H4 (cell line): ENCODE measurements at regions not wholly inside any gene's neighbourhood (a gene's known extent, or its start where the extent isn't known, plus 50 kb on each side); places are given as distances from the start of the nearest gene placed in this dataset.
"Not testable (repeated sequence)": the region's sequence is repeated elsewhere in the genome, so short reads cannot be mapped to it uniquely, and the experiment has no call there.

Experiments
- DNase-seq: peaks from one replicate; pipeline ENCODE4 v3.0.0-alpha.2; 2015; ENCODE audit warnings: low spot score

GRCh38 chr5:36423578-36424307, 122.0 kb upstream of the RANBP3L start:
- DNase-seq: no peak

DNA sequence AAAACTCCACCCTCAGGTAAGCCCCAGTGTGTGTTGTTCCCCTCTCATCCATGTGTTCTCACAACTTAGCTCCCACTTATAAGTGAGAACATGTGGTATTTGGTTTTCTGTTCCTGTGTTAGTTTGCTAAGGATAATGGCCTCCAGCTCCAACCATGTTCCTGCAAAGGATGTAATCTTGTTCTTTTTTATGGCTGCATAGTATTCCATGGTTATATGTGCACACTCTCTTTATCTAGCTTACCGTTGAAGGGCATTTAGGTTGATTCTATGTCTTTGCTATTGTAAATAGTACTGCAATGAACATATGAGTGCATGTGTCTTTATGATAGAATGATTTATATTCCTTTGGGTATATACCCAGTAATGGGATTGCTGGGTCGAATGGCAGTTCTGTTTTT, 124.4 kb upstream of the RANBP3L start:
- DNase-seq: not testable (repeated sequence)

DNA sequence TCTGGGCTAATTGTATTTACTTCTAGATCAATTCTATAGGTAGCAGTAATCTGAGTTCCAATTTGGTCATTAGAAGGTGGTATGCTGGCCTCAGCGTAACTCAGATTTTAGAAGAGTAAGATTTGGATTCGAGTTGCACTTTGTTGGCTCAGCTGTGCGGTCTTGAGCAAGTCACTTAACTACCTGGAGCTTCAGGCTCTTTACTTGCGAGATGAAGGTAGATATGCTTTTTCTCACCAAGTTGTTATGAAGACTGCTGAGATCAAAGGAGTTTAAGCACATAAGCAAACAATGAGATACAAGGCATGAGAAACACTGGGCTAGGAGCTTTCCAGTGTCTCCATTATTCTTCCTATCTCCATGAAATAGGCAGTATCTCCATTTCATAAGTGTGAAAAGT, 133.8 kb upstream of the RANBP3L start:
- no peak for DNase-seq

DNA sequence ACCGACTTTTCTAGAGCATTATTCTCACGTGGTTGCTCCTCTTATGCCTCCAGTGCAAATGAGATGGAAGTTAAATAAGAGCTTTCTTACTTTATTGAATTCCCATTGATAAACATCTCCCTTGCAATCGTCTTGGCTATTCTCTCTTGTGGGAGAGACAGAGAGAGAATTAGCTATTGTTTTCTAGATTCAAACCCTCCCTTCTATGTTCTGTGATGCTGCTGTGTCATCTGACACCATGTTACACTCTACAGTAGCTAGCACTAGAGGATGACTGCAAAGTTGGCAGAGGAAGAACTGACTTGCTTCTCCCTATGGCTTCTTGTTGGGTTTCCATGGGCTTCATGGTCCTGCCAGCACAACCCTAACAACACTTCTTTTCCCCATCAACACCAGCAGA, 134.6 kb upstream of the RANBP3L start:
- no peak for DNase-seq

DNA sequence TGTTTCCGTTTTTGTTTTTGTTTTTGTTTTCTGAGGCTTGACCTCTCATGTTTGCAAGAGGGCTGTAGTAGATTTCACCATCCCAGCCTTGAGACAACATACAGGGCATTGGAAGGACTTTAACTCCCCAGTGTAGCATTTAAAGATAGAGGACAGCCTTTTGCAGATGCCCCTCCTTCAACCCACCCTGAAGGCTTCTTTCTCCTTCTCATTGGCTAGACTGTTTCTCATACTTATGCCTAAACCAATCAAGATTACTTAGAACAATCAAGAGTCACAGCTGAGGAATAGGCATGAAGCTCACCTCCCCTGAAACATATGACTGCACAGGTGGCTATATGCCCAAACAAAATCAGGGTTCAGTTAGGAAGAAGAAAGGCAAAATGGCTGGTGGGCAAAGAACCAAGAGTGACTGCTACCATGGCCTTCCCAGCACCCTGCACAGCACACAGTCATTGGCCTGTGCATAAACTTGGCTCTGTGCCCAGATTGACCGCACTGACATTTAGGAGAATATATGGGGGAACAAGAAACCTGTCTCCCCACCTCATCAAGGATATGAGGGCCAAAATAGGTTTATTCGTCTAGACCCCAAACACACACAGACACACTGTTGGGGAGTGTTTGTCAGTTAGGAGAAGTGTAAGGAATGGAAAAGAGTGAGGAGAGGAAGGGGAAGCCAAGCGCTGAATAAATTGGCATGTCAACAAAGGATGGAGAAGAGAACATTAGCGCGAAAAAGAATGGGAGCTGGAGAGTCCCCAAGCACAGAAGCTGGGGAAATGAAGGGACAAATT, 137.3 kb upstream of the RANBP3L start:
- no peak for DNase-seq

- no peak for DNase-seq
Observed at GRCh38 chr5:36440300-36440699, 138.6 kb upstream of the RANBP3L start.

- DNase-seq: no peak
Observed at GRCh38 chr5:36441280-36441679, 139.6 kb upstream of the RANBP3L start.

DNA sequence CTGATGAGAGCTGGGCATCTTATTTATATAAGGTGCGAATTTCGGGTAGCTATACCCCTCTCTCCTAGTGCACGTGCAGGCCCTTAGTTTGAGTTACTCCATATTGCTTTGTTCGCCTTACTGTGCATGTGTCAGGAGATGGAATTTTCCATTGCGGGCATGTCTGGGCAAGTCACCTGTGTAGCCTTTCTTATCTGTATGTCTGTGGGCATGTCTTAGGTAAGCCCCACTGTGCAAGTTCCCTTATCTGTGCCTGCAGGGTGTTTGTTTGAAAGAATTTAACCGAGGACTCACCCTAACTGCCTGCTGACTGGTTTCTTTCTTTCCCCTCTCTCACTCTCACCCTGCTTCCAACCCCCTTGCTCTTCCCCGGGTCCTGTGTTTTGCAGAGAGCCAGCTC, 140.7 kb upstream of the RANBP3L start:
- no peak for DNase-seq

DNA sequence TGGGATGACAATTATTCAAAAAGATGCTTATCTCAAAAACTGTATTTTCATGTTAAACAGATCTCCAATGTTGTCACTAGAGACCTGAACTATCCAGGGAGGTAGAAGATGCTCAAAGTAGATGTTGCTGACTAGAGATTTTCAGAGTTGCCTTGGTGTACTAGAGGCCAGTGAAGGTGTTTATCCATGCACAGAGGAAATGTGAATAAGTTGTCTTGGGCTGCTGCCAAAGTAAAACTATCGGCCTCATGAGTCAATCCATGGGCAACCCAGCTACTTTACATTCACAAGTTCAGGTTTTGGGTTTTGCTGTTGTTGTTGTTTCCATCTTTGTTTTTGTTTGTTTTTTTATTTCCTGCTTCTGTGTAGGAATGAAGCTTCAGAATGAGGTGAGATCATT, 141.1 kb upstream of the RANBP3L start:
- DNase-seq: peak; percentile 51

DNA sequence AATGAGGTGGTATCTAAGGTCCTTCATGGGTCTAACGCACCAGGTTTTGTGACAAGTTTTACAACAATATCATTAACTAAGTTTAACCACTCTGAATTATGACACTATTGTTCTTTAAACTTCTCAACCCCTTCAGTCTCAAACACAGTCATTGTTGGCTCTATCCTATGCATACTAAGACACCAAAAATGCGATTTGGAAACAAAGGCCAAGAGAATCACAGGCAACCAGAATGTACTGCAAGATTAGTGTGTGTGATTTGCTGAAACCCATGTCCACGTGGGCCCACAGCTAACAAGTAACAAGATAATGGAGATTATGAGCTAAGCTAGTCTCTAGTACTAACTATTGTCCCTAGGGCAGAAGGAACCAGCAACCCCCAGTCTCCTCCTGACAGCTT, 142.2 kb upstream of the RANBP3L start:
- no peak for DNase-seq

GRCh38 chr5:36444582-36445418, 143.1 kb upstream of the RANBP3L start:
- no peak for DNase-seq

DNA sequence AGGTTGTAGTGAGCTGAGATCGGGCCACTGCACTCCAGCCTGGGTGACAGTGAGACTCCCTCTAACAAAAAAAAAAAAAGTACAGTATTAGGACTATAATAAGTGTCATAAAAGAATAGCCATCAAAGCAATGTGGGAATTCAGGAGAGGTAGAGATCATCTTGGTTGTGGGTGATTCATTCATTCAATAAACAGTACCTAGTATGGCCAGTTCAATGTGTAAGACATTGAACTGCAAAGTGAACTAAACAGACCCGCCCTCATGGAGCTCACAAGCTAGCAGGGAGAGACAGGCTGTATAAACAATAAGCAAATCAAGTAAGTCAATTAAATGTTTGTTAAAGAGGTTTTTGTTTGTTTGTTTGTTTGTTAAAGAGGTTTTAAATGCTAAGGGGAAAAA, 146.1 kb upstream of the RANBP3L start:
- DNase-seq: no peak

GRCh38 chr5:36450229-36451014, 148.7 kb upstream of the RANBP3L start:
- DNase-seq: no peak

DNA sequence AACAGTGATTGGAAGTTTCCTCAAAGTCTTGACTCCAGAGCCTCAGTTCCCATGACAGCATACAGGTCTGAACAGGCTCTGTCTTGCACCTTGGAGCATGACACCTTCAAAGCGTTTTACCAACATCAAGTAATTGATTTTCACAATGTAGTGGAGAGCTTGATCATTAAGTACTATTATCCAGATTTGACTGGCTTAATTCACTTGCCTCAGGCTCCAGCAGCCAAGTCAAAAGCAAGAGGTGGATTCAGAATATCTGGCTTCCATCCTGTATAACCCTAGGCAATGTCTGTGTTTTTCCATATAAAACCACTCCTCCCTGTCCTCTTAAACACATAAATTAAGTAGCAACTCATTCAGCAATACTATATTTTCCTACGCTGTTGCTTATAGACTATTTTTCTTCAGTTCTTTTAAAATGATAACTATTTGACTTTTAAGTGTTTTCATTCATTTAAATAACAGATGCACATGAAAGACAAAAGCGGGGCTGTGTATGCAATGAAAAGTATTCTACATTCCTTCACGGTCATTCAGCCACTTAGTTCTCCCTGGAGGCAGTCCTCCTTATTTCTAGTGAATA, 150.8 kb upstream of the RANBP3L start:
- no peak for DNase-seq

- DNase-seq: peak; percentile 43
Observed at GRCh38 chr5:36457511-36458270, 148.7 kb upstream of the SLC1A3 start.

DNA sequence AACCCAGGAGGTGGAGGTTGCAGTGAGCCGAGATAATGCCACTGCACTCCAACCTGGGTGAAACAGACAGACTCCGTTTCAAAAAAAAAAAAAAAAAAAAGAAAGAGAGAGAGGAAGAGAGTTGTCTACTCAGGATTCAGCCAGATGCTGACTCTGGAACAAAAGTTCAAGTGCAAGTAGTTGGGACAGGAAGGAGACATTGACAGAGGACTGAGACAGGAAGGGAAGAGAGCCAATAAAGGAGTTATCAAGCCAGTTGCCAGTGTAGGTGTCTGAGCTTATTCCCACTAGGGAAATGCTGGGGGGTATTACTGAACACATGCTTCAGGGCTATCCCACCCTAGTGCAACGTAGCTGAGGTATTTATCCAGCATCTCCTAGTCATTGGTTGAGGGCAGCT, 147.7 kb upstream of the SLC1A3 start:
- DNase-seq: no peak

GRCh38 chr5:36459176-36460135, 146.9 kb upstream of the SLC1A3 start:
- no peak for DNase-seq

GRCh38 chr5:36462295-36463021, 143.9 kb upstream of the SLC1A3 start:
- DNase-seq: no peak

DNA sequence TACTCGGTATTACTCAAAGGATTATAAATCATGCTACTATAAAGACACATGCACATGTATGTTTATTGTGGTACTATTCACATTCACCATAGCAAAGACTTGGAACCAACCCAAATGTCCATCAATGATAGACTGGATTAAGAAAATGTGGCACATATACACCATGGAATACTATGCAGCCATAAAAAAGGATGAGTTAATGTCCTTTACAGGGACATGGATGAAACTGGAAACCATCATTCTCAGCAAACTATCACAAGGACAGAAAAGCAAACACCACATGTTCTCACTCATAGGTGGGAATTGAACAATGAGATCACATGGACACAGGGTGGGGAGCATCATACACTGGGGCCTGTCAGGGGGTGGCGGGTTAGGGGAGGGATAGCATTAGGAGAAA, 130.5 kb upstream of the SLC1A3 start:
- not testable (repeated sequence) for DNase-seq
